ENCODE measurements at regions not wholly inside any gene's neighbourhood (a gene's known extent, or its start where the extent isn't known, plus 50 kb on each side); places are given as distances from the start of the nearest gene placed in this dataset.

GRCh38 chr2:236517251-236518031 is 52.2 kb upstream of the ACKR3 start:
- ATAC-seq (no peak), DNase-seq (ENCODE audit: low spot score in 2 of 2) (no peak)
- Mint-ChIP-seq H3K9me3 (no peaks in the 10 kb centered on the region), H3K27ac (no peak overlapping the region), H3K36me3 (no peaks in the 10 kb centered on the region)
